ENCODE measurements at regions not wholly inside any gene's neighbourhood (a gene's known extent, or its start where the extent isn't known, plus 50 kb on each side); places are given as distances from the start of the nearest gene placed in this dataset.

- Histone ChIP-seq H3K36me3 (no peaks in the 10 kb centered on the region), H3K4me3 (no peak overlapping the region), H3K9me3 (peaks cover 0 to 6% (median 0%) of the 10 kb centered on the region in 4 donors), H3K4me1 (no peaks in the 10 kb centered on the region), H3K27ac (no peak overlapping the region), H3K27me3 (no peaks in the 10 kb centered on the region)
- no peak for TF ChIP-seq CTCF (IDR thresholded peaks at IDR 0.05)
- no peak for TF ChIP-seq POLR2A (IDR thresholded peaks at IDR 0.05)
- no peak for DNase-seq
Observed at GRCh38 chr4:17142232-17142711, 243.8 kb upstream of the LDB2 start.

- H3K27ac ChIP-seq = no peak overlapping the region
- no peak overlapping the region for H3K4me3 ChIP-seq
- no peaks in the 10 kb centered on the region for H3K4me1 ChIP-seq
- peaks cover 0 to 6% (median 0%) of the 10 kb centered on the region in 4 donors for H3K9me3 ChIP-seq
- TF ChIP-seq POLR2A (IDR thresholded peaks at IDR 0.05) (no peak), CTCF (IDR thresholded peaks at IDR 0.05) (no peak)
- no peak for DNase-seq
- H3K27me3 ChIP-seq = no peaks in the 10 kb centered on the region
- H3K36me3 ChIP-seq = no peaks in the 10 kb centered on the region
Observed at GRCh38 chr4:17138847-17139246, 240.4 kb upstream of the LDB2 start.

GRCh38 chr4:17134565-17134964 lies 236.1 kb upstream of the LDB2 start:
- TF ChIP-seq CTCF (IDR thresholded peaks at IDR 0.05) = no peak
- no peak for TF ChIP-seq POLR2A (IDR thresholded peaks at IDR 0.05)
- no peak overlapping the region for H3K27ac ChIP-seq
- DNase-seq = no peak
- no peak overlapping the region for H3K4me3 ChIP-seq
- peaks cover 0 to 6% (median 0%) of the 10 kb centered on the region in 4 donors for H3K9me3 ChIP-seq
- H3K27me3 ChIP-seq = no peaks in the 10 kb centered on the region
- H3K36me3 ChIP-seq = no peaks in the 10 kb centered on the region
- no peaks in the 10 kb centered on the region for H3K4me1 ChIP-seq

GRCh38 chr4:17134100-17134499 lies 235.7 kb upstream of the LDB2 start:
- no peak overlapping the region for H3K27ac ChIP-seq
- no peaks in the 10 kb centered on the region for H3K4me1 ChIP-seq
- H3K27me3 ChIP-seq = no peaks in the 10 kb centered on the region
- no peak overlapping the region for H3K4me3 ChIP-seq
- TF ChIP-seq CTCF (IDR thresholded peaks at IDR 0.05) (no peak), POLR2A (IDR thresholded peaks at IDR 0.05) (no peak)
- DNase-seq = no peak
- H3K36me3 ChIP-seq = no peaks in the 10 kb centered on the region
- peaks cover 0 to 6% (median 0%) of the 10 kb centered on the region in 4 donors for H3K9me3 ChIP-seq

- Histone ChIP-seq H3K9me3 (no peaks in the 10 kb centered on the region), H3K27me3 (no peaks in the 10 kb centered on the region), H3K4me3 (no peak overlapping the region), H3K27ac (no peak overlapping the region), H3K36me3 (no peaks in the 10 kb centered on the region), H3K4me1 (no peaks in the 10 kb centered on the region)
- TF ChIP-seq POLR2A (IDR thresholded peaks at IDR 0.05) = no peak
- no peak for TF ChIP-seq CTCF (IDR thresholded peaks at IDR 0.05)
- DNase-seq = no peak
Observed at GRCh38 chr4:17132226-17132625, 233.8 kb upstream of the LDB2 start.

- Histone ChIP-seq H3K4me3 (no peak overlapping the region), H3K27me3 (no peaks in the 10 kb centered on the region), H3K9me3 (no peaks in the 10 kb centered on the region), H3K4me1 (no peaks in the 10 kb centered on the region), H3K36me3 (no peaks in the 10 kb centered on the region), H3K27ac (no peak overlapping the region)
- TF ChIP-seq POLR2A (IDR thresholded peaks at IDR 0.05) = no peak
- no peak for TF ChIP-seq CTCF (IDR thresholded peaks at IDR 0.05)
- DNase-seq = no peak
Observed at GRCh38 chr4:17128268-17128667, 229.8 kb upstream of the LDB2 start.
